ENCODE measurements at regions not wholly inside any gene's neighbourhood (a gene's known extent, or its start where the extent isn't known, plus 50 kb on each side); places are given as distances from the start of the nearest gene placed in this dataset.
A peak's percentile ranks its signal among the peaks of the same experiment; 100 is the strongest.

GRCh38 chr6:11358904-11359830, 126.7 kb upstream of the NEDD9 start:
- DNase-seq (ENCODE audit: low read depth) = peak; percentile 19

GRCh38 chr6:11357285-11357684, 124.8 kb upstream of the NEDD9 start:
- DNase-seq (ENCODE audit: low read depth) = no peak

- DNase-seq (ENCODE audit: low read depth) = no peak
Measured at GRCh38 chr6:11356404-11357155, 124.1 kb upstream of the NEDD9 start.

- peak; percentile 65 for DNase-seq (ENCODE audit: low read depth)
Measured at GRCh38 chr6:11353921-11354389, 121.5 kb upstream of the NEDD9 start.

- peak; percentile 57 for DNase-seq (ENCODE audit: low read depth)
Measured at GRCh38 chr6:11350294-11350693, 117.8 kb upstream of the NEDD9 start.

GRCh38 chr6:11349880-11350279, 117.4 kb upstream of the NEDD9 start:
- no peak for DNase-seq (ENCODE audit: low read depth)

- peak; percentile 91 for DNase-seq (ENCODE audit: low read depth)
Measured at GRCh38 chr6:11346516-11346915, 114.0 kb upstream of the NEDD9 start.

- no peak for DNase-seq (ENCODE audit: low read depth)
Measured at GRCh38 chr6:11345536-11345935, 113.1 kb upstream of the NEDD9 start.

GRCh38 chr6:11343963-11344723, 111.7 kb upstream of the NEDD9 start:
- DNase-seq (ENCODE audit: low read depth) = peak; percentile 89

- peak; percentile 69 for DNase-seq (ENCODE audit: low read depth)
Measured at GRCh38 chr6:11341867-11342266, 109.4 kb upstream of the NEDD9 start.

GRCh38 chr6:11341303-11341702, 108.8 kb upstream of the NEDD9 start:
- no peak for DNase-seq (ENCODE audit: low read depth)

- no peak for DNase-seq (ENCODE audit: low read depth)
Measured at GRCh38 chr6:11339380-11339779, 106.9 kb upstream of the NEDD9 start.

- DNase-seq (ENCODE audit: low read depth) = no peak
Measured at GRCh38 chr6:11337306-11337705, 104.8 kb upstream of the NEDD9 start.

- DNase-seq (ENCODE audit: low read depth) = no peak
Measured at GRCh38 chr6:11335826-11336225, 103.4 kb upstream of the NEDD9 start.

- DNase-seq (ENCODE audit: low read depth) = no peak
Measured at GRCh38 chr6:11333132-11333849, 100.8 kb upstream of the NEDD9 start.

GRCh38 chr6:11332463-11332862, 100.0 kb upstream of the NEDD9 start:
- DNase-seq (ENCODE audit: low read depth) = no peak

GRCh38 chr6:11331111-11331510, 98.6 kb upstream of the NEDD9 start:
- no peak for DNase-seq (ENCODE audit: low read depth)

- DNase-seq (ENCODE audit: low read depth) = no peak
Measured at GRCh38 chr6:11330413-11330760, 97.9 kb upstream of the NEDD9 start.

GRCh38 chr6:11329726-11330412, 97.4 kb upstream of the NEDD9 start:
- DNase-seq (ENCODE audit: low read depth) = no peak

GRCh38 chr6:11328613-11329247, 96.3 kb upstream of the NEDD9 start:
- no peak for DNase-seq (ENCODE audit: low read depth)

Measured in renal cortical epithelial cell (primary cell).